HG02588 (cell line): ENCODE measurements at regions not wholly inside any gene's neighbourhood (a gene's known extent, or its start where the extent isn't known, plus 50 kb on each side); places are given as distances from the start of the nearest gene placed in this dataset.

ENCODE experiments used
- ATAC-seq: cut with Tn5 transposase; IDR thresholded peaks from one replicate; pipeline ENCODE4 v1.9.1; 2021; ENCODE audit warnings: mild to moderate bottlenecking, moderate library complexity; ENCODE audit not compliant: unreplicated experiment

DNA sequence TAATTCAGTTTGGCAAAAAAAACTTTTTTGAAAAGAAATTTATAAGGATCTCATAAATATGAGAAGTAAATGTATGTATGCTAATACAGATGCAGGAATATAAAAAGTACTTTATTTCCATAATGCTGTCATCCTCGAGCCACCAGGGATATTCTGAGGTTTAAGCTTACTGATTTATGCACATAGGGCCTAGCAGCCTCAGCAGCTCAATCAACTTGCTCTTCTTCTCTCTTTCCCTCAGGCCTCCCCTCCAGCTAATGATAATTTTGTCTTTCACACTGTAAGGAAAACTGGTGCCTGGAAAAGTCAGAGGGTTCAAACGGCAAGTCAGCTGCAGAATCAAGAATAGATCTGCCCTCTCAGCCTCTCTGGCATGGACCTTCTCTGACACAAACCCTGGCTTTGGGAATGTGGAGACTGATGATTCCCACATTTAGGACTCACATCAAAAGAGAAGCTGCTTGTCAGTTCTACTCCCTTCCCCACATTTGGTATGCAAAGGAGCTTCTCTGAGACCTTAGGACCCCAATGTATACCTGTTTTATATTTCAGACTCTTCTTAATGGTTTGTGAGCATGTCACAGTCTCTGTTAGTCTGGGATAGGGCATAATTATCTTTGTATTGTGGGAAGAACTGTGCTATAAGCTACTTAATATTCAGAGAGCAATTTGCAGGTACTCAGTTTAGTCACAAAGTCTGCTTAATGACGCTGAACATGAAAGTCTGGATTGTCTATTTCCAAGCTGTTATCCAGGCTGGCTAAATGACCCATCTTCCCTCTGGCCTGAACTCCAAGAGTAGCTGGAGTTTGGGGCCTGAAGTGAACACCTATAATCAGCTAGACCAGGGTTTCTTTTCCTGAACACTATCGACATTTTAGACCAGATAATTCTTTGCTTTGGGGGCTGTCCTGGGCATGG is 52.1 kb upstream of the DIPK1A start:
- ATAC-seq = no peak

- no peak for ATAC-seq
Measured at GRCh38 chr1:93014168-93014567, 52.9 kb upstream of the DIPK1A start.

DNA sequence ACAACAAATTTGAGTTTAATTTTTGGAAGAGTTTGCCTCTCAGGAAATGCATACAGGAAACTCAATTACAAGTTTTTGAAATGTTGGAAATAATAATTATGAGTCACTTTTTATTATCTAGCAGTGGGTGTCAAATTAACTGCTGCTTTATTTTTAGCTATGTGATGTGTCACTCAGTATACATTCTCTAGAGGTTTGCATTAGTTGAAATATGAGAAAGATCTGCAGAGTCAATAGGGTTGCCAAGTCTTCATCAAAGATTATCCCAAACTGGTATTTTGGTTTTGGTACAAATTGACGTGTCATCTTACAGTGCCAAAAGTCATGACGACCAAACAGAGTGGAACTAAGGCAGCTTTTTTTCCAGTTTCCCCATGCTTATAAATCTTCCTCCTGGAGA is 54.3 kb upstream of the DIPK1A start:
- no peak for ATAC-seq

- ATAC-seq = no peak
Measured at GRCh38 chr1:93016171-93016570, 54.9 kb upstream of the DIPK1A start.

DNA sequence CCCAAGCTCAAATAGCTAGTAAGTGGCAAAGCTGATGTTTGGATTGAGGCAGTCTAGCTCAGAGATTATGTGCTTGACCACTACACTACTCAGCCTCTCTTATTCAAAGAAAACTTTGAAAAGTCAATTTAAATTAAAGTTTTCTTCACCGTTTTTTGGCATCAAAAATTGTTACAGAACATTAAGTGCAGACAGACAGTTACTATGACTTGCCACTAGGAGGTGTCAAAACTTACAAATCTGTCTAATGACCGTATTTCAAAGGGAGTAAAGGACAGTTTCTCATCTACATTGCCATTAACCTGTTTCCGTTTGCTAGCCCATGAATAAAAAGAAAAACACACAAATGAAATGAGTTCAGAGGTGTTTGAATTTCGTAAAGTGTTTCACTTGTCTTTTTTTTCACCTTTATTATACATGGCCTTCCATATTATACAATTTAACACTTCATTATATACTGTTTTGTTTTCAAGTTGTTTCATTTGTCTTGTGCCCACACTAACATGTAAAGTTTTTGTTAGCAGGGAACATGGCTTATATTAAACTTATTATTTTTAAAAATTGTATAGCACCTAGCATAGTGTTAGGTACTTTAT is 57.4 kb upstream of the MTF2 start:
- ATAC-seq = peak; percentile 66

GRCh38 chr1:93022580-93022979 is 56.5 kb upstream of the MTF2 start:
- ATAC-seq = no peak

GRCh38 chr1:93023281-93023680 is 55.8 kb upstream of the MTF2 start:
- no peak for ATAC-seq

- ATAC-seq = no peak
Measured at GRCh38 chr1:93025572-93025971, 53.5 kb upstream of the MTF2 start.

DNA sequence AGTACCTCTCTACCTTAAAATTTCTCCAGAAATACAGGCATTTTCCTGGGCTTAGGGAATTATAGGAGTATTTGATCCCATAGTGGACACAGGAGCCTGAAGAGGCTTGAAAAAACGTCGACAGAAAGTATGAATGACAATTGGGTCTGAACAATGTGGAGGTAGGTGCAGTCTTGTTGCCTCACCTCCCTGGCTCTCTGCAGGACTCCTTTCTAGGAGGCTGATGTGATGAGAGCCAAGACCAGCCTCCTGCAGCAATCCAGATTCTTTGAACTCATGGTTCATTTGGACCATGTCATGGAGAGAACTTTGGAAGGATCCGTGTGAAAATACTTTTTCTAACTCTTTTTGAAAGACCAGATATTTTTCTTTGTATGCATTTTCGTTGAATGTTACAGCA is 50.5 kb upstream of the MTF2 start:
- no peak for ATAC-seq
